T-helper 17 cell (primary cell): ENCODE measurements at regions not wholly inside any gene's neighbourhood (a gene's known extent, or its start where the extent isn't known, plus 50 kb on each side); places are given as distances from the start of the nearest gene placed in this dataset.

ENCODE experiments used
- ATAC-seq: fragments of 150-1000 bp; cut with Tn5 transposase; 2 replicates; pipeline ENCODE4 v1.10.0; 2021; ENCODE audit warnings: mild to moderate bottlenecking, moderate library complexity
- DNase-seq, 3 donors: peaks; one replicate each; pipeline versions ENCODE4 v3.0.0 to v3.0.0-alpha.2; 2020 to 2021
- H3K9me3 ChIP-seq: one replicate; pipeline ENCODE4 v1.7.0; 2013; ENCODE audit warnings: low read length, mild to moderate bottlenecking; ENCODE audit not compliant: control insufficient read depth, poor library complexity, severe bottlenecking
- H3K27ac Mint-ChIP-seq: one replicate; pipeline ENCODE4 v1.8.0; 2022; ENCODE audit warnings: mild to moderate bottlenecking, moderate library complexity, mixed read lengths
- H3K27me3 Mint-ChIP-seq: one replicate; pipeline ENCODE4 v1.8.0; 2022; ENCODE audit warnings: mixed read lengths
- H3K36me3 Mint-ChIP-seq: one replicate; pipeline ENCODE4 v1.8.0; 2022; ENCODE audit warnings: low read depth, mixed read lengths
- H3K4me1 Mint-ChIP-seq: one replicate; pipeline ENCODE4 v1.8.0; 2022; ENCODE audit warnings: mild to moderate bottlenecking, mixed read lengths
- H3K4me3 Mint-ChIP-seq: one replicate; pipeline ENCODE4 v1.8.0; 2022; ENCODE audit warnings: mild to moderate bottlenecking, moderate library complexity, mixed read lengths

- DNase-seq (no peak), ATAC-seq (no peak)
- no peaks in the 10 kb centered on the region for H3K9me3 ChIP-seq
- no peak overlapping the region for H3K4me3 Mint-ChIP-seq
- H3K27ac Mint-ChIP-seq = no peak overlapping the region
- no peaks in the 10 kb centered on the region for H3K4me1 Mint-ChIP-seq
- H3K36me3 Mint-ChIP-seq = no peaks in the 10 kb centered on the region
- H3K27me3 Mint-ChIP-seq = peaks cover 62% of the 10 kb centered on the region
Measured at GRCh38 chr2:44825702-44826101, 115.8 kb upstream of the SIX3 start.

GRCh38 chr2:44826601-44827000, 114.9 kb upstream of the SIX3 start:
- DNase-seq = no peak
- H3K4me1 Mint-ChIP-seq = no peaks in the 10 kb centered on the region
- ATAC-seq = no peak
- no peak overlapping the region for H3K27ac Mint-ChIP-seq
- no peaks in the 10 kb centered on the region for H3K9me3 ChIP-seq
- H3K4me3 Mint-ChIP-seq = no peak overlapping the region
- peaks cover 56% of the 10 kb centered on the region for H3K27me3 Mint-ChIP-seq
- H3K36me3 Mint-ChIP-seq = no peaks in the 10 kb centered on the region

- no peak for ATAC-seq
- H3K4me1 Mint-ChIP-seq = no peaks in the 10 kb centered on the region
Measured at GRCh38 chr2:44829771-44830170, 111.7 kb upstream of the SIX3 start.

GRCh38 chr2:44833171-44834069, 108.1 kb upstream of the SIX3 start:
- H3K27me3 Mint-ChIP-seq = peaks cover 33% of the 10 kb centered on the region
- no peaks in the 10 kb centered on the region for H3K9me3 ChIP-seq
- no peaks in the 10 kb centered on the region for H3K36me3 Mint-ChIP-seq
- no peak overlapping the region for H3K27ac Mint-ChIP-seq
- no peaks in the 10 kb centered on the region for H3K4me1 Mint-ChIP-seq
- no peak for ATAC-seq
- DNase-seq = no peak
- H3K4me3 Mint-ChIP-seq = no peak overlapping the region

More at GRCh38 chr2:44829771-44830170, 111.7 kb upstream of the SIX3 start:
- H3K27me3 Mint-ChIP-seq = peaks cover 36% of the 10 kb centered on the region
- no peak overlapping the region for H3K27ac Mint-ChIP-seq
- H3K36me3 Mint-ChIP-seq = no peaks in the 10 kb centered on the region
- no peak overlapping the region for H3K4me3 Mint-ChIP-seq
- H3K9me3 ChIP-seq = no peaks in the 10 kb centered on the region
- no peak for DNase-seq

- no peaks in the 10 kb centered on the region for H3K4me1 Mint-ChIP-seq
- no peaks in the 10 kb centered on the region for H3K9me3 ChIP-seq
- H3K4me3 Mint-ChIP-seq = no peak overlapping the region
- DNase-seq (no peak), ATAC-seq (no peak)
- no peak overlapping the region for H3K27ac Mint-ChIP-seq
- H3K27me3 Mint-ChIP-seq = peaks cover 30% of the 10 kb centered on the region
- no peaks in the 10 kb centered on the region for H3K36me3 Mint-ChIP-seq
Measured at GRCh38 chr2:44834656-44835055, 106.8 kb upstream of the SIX3 start.

GRCh38 chr2:44836174-44836573, 105.3 kb upstream of the SIX3 start:
- no peak overlapping the region for H3K27ac Mint-ChIP-seq
- no peaks in the 10 kb centered on the region for H3K4me1 Mint-ChIP-seq
- H3K4me3 Mint-ChIP-seq = no peak overlapping the region

GRCh38 chr2:44836916-44837315, 104.6 kb upstream of the SIX3 start:
- peaks cover 24% of the 10 kb centered on the region for H3K27me3 Mint-ChIP-seq
- ATAC-seq (no peak), DNase-seq (no peak)
- no peaks in the 10 kb centered on the region for H3K9me3 ChIP-seq
- no peaks in the 10 kb centered on the region for H3K4me1 Mint-ChIP-seq
- no peaks in the 10 kb centered on the region for H3K36me3 Mint-ChIP-seq
- no peak overlapping the region for H3K4me3 Mint-ChIP-seq
- H3K27ac Mint-ChIP-seq = no peak overlapping the region

More at GRCh38 chr2:44836174-44836573, 105.3 kb upstream of the SIX3 start:
- no peak for DNase-seq
- H3K9me3 ChIP-seq = no peaks in the 10 kb centered on the region
- ATAC-seq = no peak
- no peaks in the 10 kb centered on the region for H3K36me3 Mint-ChIP-seq
- H3K27me3 Mint-ChIP-seq = peaks cover 24% of the 10 kb centered on the region

GRCh38 chr2:44838116-44838790, 103.2 kb upstream of the SIX3 start:
- no peak for ATAC-seq
- Mint-ChIP-seq H3K27ac (no peak overlapping the region), H3K36me3 (no peaks in the 10 kb centered on the region), H3K27me3 (peaks cover 37% of the 10 kb centered on the region), H3K4me1 (no peaks in the 10 kb centered on the region), H3K4me3 (no peak overlapping the region)
- no peaks in the 10 kb centered on the region for H3K9me3 ChIP-seq
- no peak for DNase-seq

- peaks cover 49% of the 10 kb centered on the region for H3K27me3 Mint-ChIP-seq
- DNase-seq = no peak
- H3K27ac Mint-ChIP-seq = no peak overlapping the region
- no peaks in the 10 kb centered on the region for H3K4me1 Mint-ChIP-seq
- H3K9me3 ChIP-seq = no peaks in the 10 kb centered on the region
- H3K4me3 Mint-ChIP-seq = no peak overlapping the region
- H3K36me3 Mint-ChIP-seq = peaks cover 2% of the 10 kb centered on the region
- no peak for ATAC-seq
Measured at GRCh38 chr2:44839370-44839769, 102.1 kb upstream of the SIX3 start.

- ATAC-seq (no peak), DNase-seq (no peak)
- Mint-ChIP-seq H3K27ac (no peak overlapping the region), H3K4me3 (no peak overlapping the region), H3K4me1 (no peaks in the 10 kb centered on the region), H3K36me3 (peaks cover 2% of the 10 kb centered on the region), H3K27me3 (peaks cover 51% of the 10 kb centered on the region)
- H3K9me3 ChIP-seq = no peaks in the 10 kb centered on the region
Measured at GRCh38 chr2:44839771-44840502, 101.6 kb upstream of the SIX3 start.

- no peaks in the 10 kb centered on the region for H3K9me3 ChIP-seq
- Mint-ChIP-seq H3K27ac (no peak overlapping the region), H3K4me1 (no peaks in the 10 kb centered on the region), H3K4me3 (no peak overlapping the region), H3K36me3 (peaks cover 2% of the 10 kb centered on the region), H3K27me3 (peaks cover 51% of the 10 kb centered on the region)
- ATAC-seq (no peak), DNase-seq (no peak)
Measured at GRCh38 chr2:44840503-44840850, 101.0 kb upstream of the SIX3 start.

- DNase-seq (no peak), ATAC-seq (no peak)
- Mint-ChIP-seq H3K27me3 (peaks cover 47% of the 10 kb centered on the region), H3K4me1 (peaks cover 2% of the 10 kb centered on the region), H3K27ac (no peak overlapping the region), H3K4me3 (no peak overlapping the region), H3K36me3 (peaks cover 2% of the 10 kb centered on the region)
- H3K9me3 ChIP-seq = no peaks in the 10 kb centered on the region
Measured at GRCh38 chr2:44843086-44843485, 98.4 kb upstream of the SIX3 start.

GRCh38 chr2:44843641-44844310, 97.7 kb upstream of the SIX3 start:
- peaks cover 2% of the 10 kb centered on the region for H3K36me3 Mint-ChIP-seq
- H3K27me3 Mint-ChIP-seq = peaks cover 50% of the 10 kb centered on the region
- no peak overlapping the region for H3K4me3 Mint-ChIP-seq
- ATAC-seq (no peak), DNase-seq (no peak)
- H3K27ac Mint-ChIP-seq = no peak overlapping the region
- peaks cover 5% of the 10 kb centered on the region for H3K4me1 Mint-ChIP-seq
- H3K9me3 ChIP-seq = no peaks in the 10 kb centered on the region
